Esophagus squamous epithelium (tissue), 4 donors: ENCODE measurements at regions not wholly inside any gene's neighbourhood (a gene's known extent, or its start where the extent isn't known, plus 50 kb on each side); places are given as distances from the start of the nearest gene placed in this dataset.

Source experiments
- POLR2A ChIP-seq, 4 donors: fragments of 450-650 bp; IDR thresholded peaks; one replicate each; pipeline ENCODE4 v1.6.1; 2017; ENCODE audit warnings: antibody characterized with exemption in 4 of 4, mild to moderate bottlenecking in 4 of 4, moderate library complexity in 3 of 4
- TF ChIP-seq, protein P1 (sequence below), 6 experiments: fragments of 450-650 bp in 4 of 6; fragments of 200-600 bp in 2 of 6; sonication (generic) in 2 of 6; IDR thresholded peaks; one replicate each; pipeline ENCODE4 v1.5.1; 2016 to 2019; ENCODE audit warnings: antibody characterized with exemption in 6 of 6, mild to moderate bottlenecking in 4 of 6, moderate library complexity in 4 of 6

DNA sequence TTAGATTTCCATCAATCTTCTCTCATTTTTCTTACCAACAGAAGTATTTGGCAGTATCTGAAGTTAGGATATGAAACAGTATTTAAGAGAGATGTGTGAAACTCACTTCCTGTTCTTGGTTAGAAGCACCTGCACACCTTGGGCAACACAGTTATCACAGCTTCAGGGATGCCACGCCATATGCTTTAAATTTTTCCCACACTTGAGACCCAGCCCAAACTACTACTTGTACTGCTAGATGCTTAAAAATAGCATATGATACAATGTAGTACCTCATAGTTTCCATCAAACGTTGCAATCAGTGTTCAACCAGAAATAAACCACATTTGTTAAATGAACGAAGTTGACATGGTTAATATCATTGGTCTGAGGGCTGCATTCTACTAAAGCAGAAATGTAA, 725.1 kb upstream of the FRG1 start:
- no peak for TF ChIP-seq POLR2A (IDR thresholded peaks at IDR 0.05)
- TF ChIP-seq, protein P1, sequence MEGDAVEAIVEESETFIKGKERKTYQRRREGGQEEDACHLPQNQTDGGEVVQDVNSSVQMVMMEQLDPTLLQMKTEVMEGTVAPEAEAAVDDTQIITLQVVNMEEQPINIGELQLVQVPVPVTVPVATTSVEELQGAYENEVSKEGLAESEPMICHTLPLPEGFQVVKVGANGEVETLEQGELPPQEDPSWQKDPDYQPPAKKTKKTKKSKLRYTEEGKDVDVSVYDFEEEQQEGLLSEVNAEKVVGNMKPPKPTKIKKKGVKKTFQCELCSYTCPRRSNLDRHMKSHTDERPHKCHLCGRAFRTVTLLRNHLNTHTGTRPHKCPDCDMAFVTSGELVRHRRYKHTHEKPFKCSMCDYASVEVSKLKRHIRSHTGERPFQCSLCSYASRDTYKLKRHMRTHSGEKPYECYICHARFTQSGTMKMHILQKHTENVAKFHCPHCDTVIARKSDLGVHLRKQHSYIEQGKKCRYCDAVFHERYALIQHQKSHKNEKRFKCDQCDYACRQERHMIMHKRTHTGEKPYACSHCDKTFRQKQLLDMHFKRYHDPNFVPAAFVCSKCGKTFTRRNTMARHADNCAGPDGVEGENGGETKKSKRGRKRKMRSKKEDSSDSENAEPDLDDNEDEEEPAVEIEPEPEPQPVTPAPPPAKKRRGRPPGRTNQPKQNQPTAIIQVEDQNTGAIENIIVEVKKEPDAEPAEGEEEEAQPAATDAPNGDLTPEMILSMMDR (IDR thresholded peaks at IDR 0.05): no peak
